Ramos (cell line): ENCODE measurements at regions not wholly inside any gene's neighbourhood (a gene's known extent, or its start where the extent isn't known, plus 50 kb on each side); places are given as distances from the start of the nearest gene placed in this dataset.
"Not testable (repeated sequence)": the region's sequence is repeated elsewhere in the genome, so short reads cannot be mapped to it uniquely, and the experiment has no call there.

ENCODE experiments used
- in situ Hi-C: fragments of 300-500 bp; cut with MboI; formaldehyde crosslinking; loops from one replicate; pipeline ENCODE4 v1.14.3; 2022; ENCODE audit warnings: low sequenced_read_pairs; ENCODE audit not compliant: unreplicated experiment

DNA sequence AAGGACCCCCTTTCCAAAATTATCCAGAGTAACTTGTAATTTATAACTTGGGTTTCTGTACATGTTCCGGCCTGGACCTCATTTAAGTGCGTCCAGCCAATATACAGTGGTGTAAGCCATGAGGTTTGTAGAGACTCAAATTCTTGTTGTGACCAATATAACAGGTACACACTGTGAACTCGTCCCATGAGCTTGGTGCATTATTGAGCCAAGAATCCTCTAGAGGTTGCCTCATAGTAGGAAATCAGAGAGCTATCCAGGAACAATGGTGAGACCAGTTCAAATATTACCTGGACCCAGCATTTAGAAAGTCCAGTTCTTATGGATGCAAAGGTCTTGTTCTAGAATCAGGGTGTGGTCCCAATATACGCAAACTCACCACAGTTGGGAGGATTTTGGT lies 138.2 kb downstream of the NPIPB5 start:
- in situ Hi-C loops: no loop called here

DNA sequence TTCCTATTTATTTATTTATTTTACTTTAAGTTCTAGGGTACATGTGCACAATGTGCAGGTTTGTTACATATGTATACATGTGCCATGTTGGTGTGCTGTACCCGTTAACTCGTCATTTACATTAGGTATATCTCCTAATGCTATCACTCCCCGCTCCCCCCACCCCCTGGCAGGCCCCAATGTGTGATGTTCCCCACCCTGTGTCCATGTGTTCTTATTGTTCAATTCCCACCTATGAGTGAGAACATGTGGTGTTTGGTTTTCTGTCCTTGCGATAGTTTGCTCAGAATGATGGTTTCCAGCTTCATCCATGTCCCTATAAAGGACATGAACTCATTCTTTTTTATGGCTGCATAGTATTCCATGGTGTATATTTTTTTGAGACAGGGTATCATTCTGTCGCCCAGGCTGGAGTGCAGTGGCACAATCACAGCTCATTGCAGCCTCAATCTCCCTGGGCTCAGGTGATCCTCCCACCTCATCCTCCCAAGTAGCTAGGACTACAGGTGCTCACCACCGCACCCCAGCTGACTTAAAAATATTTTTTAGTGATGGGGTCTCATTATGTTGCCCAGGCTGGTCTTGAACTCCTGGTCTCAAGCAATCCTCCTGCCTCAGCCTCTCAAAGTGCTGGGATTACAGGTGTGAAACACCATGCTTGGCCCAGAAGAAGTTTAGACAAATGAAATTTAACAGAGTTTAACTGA lies 140.6 kb downstream of the NPIPB5 start:
- in situ Hi-C loops: not testable (repeated sequence)

DNA sequence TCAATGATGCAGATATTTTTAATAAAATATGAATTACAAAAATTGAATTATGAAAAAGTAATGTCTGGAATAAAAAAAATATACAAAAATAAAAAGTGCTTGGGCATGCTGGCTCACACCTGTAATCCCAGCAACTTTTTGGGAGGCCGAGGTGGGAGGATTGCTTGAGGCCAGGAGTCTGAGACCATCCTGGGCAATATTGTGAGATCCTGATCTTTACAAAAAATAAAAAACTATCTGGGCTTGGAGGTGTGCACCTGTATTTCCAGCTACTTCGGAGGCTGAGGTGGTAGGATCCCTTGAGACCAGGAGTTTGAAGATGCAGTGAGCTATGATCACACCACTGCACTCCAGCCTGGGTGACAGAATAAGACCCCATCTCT lies 141.8 kb downstream of the NPIPB5 start:
- in situ Hi-C loops: no loop called here

DNA sequence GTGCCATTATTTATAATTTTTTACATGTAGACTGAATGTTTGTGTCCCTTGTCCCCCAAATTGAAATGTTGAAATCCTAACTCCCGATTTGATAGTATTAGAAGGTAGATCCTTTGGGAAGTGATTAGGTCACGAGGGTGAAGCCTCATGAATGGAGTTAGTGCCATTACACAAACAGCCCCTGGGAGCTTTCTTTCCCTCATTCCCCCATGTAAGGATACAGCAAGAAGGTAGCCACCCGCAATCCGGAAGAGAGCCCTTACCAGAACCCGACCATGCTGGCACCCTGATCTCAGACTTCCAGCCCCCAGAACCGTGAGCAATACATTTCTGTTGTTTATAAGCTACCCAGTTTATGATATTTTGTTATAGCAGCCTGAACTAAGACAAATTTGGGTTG lies 143.2 kb downstream of the NPIPB5 start:
- in situ Hi-C loops: no loop called here

DNA sequence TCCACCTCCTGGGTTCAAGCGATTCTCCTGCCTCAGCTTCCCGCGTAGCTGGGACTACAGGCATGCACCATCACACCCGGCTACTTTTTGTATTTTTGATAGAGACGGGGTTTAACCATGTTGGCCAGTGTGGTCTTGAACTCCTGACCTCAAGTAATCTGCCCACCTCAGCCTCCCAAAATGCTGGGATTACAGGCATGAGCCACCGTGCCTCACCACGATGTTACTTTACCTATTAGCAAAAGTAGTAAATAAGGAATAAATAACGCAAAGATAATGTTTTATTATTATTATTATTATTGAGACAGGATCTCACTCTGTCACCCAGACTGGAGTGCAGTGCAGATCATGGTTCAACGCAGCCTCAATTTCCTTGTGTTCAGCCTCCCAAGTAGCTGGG lies 145.9 kb downstream of the NPIPB5 start:
- in situ Hi-C loops: not testable (repeated sequence)

DNA sequence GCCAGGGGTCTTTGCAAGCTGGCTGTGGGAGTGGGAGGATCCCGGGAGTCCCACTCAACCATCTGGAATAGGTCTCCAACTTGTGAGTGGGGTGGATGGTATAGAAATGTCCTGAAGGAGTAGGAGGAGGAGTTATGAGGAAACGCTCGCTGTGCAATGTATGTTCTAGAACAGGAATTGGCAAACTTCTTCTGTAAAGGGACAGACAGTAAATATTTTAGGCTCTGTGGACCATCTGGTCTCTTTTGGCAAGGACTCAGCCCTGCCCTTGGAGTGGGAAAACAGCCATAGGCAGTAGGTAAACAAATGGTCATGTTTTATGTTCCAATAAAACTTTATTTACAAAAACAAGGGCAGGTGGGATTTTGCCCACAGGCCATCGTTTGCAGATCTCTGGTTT lies 149.2 kb downstream of the NPIPB5 start:
- in situ Hi-C loops: no loop called here

DNA sequence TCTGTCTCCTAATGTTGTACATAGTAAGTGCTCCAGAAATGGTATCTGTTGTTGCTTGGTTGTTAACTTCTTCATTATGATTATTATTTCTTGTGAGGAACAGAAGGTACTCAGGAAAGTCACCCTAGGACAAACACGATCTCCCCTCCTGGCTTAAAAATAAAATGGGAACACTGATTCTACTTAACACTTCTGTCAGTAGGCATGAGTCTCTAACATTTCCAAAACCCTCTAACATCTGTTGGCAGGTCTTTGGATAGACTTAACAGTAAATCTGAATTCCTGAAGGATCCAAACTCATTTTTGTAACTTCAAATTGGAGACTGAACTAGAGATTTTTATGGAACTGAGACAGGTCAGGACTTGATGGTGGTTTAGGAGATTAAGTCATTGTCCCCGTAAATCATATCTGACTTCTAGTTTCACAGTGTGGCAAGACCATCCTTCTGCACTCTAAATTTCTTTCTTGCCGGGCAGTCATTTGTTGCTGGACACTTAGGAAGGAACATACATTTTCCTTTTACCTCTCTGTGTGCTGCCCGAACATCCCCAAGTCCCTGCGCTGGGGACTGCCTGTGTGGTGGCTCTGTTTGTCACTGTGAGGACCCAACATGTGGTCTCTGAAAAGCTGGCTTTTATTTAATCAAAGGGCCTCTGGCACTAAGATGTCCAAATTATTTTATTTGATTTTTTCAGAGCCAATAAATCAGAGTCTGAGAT lies 149.9 kb downstream of the NPIPB5 start:
- in situ Hi-C loops: no loop called here

DNA sequence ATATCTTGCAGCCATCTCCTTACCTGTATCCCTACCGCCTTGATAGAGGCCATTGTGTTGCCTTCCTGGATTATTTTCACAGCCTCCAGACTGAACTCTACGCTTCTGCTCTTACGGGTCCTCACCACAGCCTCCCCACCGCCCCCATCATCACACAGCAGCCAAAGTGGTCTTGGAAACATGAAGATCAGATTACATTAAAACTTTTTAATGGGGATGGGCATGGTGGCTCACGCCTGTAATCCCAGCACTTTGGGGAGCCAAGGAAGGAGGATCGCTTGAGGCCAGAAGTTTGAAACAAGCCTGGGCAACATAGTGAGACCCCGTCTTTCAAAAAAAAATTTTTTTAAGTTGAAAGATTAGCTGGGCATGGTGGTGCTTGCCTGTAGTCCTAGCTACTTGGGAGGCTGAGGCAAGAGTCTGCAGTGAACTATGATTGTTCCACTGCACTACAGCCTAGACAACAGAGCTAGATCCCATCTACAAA lies 150.5 kb downstream of the NPIPB5 start:
- in situ Hi-C loops: no loop called here

DNA sequence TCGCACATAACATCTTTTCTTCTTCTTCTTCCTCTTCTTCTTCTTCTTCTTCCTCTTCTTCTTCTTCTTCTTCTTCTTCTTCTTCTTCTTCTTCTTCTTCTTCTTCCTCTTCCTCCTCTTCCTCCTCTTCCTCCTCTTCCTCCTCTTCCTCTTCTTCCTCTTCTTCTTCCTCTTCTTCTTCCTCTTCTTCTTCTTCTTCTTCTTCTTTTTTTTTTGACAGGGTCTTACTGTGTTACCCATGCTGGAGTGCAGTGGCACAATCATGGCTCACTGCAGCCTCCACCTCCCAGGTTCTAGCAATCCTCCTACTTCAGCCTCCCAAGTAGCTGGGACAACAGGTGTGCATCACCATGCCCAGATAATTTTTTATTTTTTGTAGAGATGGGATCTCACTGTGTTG lies 151.0 kb upstream of the HS3ST2 start:
- in situ Hi-C loops: not testable (repeated sequence)

DNA sequence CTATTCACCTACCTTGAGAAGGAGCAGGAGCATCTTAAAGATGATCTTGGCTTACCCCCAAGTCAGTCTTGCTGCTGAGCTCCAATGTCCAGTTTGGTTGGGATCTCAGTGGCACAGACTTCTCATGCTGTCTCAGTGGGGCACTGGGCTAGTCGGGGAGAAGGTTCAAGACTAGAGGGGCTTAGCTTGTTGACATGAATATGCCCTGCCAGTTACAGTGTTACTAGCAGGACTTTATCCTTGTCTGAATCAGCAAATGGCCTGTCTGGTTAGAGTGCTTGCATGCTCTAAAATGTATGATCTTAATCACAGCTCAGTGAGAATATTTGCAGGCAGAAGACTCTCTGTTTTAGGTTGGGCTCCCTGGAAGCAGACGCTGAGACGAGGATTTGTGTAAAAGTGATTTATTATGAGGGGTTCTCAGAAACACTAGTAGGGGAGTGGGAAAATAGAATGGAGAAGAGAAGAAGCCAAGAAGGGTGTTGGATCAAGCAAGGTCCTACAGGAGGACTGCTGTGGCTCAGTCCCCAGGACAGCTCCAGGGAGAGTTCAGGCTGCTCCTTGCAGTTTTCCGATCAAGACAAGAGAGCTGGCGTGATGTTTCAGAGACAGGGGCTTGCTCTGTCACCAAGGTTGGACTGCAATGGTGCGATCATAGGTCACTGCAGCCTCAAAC lies 150.4 kb upstream of the HS3ST2 start:
- in situ Hi-C loops: no loop called here

DNA sequence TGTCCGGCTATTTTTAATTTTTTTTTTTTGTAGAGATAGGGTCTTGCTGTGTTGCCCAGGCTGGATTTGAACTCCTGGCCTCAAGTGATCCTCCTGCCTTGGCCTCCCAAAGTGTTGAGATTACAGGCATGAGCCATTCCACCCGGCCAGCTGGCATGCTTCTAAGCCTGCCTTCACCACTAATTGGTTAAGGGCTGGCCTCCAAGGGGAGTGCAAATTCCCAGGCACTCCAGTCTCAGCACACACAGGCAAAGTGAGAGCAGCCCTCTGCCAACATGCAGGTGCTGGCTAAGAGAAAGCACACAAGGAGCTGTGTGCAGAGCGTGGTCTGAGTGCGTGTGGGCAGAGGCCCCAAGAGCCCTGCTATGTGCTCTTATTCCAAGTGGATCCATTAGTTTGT lies 149.8 kb upstream of the HS3ST2 start:
- in situ Hi-C loops: no loop called here

DNA sequence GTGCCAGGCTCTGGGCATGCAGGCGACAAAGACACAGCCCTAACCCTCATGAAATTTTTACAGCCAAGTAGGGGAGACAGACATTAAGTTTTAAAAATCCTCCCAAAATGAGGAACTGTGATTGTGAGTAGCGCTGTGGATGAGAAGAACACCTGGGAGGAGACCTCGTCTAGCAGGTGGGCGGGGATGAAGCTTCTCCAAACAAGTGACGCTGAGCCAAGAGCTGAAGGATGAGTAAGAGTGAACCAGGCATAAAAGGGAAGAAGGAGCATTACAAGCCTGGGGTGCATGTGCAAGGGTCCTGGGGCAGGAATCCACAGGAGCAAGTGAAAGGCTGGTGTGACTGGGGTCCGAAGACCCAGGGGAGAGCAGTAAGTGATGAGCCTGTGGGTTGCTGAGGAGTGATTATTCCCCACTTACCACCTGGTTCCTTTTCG lies 149.4 kb upstream of the HS3ST2 start:
- in situ Hi-C loops: no loop called here

DNA sequence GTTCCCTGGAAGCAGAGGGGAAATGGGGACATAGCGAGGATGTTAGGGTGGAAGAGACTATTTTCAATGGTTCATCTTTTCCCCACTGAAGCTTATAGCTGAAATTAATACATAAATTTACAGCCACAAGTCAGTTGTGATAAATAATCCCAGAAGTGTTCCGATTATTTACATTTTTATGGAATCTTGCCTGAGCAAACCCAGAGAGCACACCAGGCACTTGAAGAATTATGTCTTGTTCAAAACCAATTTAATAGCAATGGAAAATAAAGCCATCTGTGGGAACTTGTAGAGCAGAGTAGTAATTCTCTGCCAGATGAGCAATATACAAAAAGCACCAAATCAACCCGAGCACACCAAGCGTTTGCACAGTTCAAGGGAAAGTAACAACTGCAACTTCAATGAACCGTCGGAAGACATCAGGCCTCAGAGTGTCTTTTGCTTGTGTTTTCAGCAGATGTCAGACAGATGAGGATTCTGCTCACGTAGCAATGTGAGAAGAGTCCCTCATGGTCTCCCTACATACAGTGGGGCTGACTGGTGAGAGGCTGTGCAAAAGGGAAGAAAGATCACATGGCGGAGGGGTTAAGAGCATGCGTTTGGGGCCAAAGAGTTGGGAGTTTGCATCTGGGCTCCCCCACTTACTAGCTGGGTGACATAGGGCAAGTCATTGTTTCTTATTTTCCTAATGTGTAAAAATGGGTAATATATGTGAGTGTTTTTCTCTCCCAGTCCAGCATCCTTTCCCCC lies 148.7 kb upstream of the HS3ST2 start:
- in situ Hi-C loops: no loop called here

DNA sequence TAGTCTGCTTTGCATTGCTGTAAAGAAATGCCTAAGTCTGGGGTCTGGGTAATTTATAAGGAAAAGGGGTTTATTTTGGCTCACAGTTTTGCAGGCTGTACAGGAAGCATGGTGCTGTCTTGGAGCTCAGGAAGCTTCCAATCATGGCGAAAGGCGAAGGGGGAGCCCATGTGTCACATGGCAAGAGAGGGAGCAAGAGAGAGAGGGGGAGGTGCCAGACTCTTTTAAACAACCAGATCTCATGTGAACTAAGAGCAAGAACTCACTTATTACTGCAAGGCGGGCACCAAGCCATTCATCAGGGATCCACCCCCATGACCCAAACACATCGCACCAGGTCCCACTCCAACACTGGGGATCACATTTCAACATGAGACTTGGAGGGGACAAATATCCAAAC lies 148.2 kb upstream of the HS3ST2 start:
- in situ Hi-C loops: no loop called here

DNA sequence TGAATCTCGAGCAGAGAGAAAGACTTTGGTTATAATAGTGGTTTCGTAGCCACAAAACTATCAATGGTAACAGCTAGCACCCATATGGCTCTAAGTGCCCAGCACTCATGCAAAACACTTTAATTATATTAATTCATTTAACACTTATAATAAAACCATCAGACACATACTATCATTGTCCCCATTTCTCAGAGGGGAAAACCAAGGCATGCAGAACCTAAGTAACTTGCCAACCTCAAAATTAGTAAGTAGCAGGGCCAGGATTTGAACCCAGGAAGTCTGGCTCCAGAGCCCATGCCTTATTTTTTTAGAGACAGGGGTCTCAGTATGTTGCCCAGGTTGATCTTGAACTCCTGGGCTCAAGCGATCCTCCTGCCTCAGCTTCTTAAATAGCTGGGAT lies 145.6 kb upstream of the HS3ST2 start:
- in situ Hi-C loops: no loop called here

DNA sequence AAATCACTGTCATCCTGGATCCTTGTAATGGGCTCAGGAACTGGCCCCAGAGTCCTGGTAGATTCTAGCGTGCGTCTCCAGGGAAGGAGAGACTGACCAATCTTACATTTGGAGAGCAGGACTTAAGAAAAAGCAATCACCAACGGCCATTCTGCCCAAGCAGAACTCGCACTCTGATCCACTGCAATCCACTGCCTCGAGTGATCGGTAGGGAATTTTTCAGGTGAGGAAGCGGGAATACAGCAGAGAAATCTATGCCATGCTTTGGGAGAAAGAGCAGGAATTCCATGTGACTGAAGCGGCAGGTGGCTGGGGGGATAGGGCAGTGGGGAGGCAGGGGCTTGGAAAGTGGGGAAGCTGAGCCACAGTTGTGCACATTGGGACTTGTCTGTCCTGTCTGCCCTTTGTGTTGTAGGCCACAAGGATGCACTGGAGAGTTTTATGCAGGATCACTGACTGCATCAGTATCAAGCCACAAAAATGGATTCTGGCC lies 143.9 kb upstream of the HS3ST2 start:
- in situ Hi-C loops: no loop called here

DNA sequence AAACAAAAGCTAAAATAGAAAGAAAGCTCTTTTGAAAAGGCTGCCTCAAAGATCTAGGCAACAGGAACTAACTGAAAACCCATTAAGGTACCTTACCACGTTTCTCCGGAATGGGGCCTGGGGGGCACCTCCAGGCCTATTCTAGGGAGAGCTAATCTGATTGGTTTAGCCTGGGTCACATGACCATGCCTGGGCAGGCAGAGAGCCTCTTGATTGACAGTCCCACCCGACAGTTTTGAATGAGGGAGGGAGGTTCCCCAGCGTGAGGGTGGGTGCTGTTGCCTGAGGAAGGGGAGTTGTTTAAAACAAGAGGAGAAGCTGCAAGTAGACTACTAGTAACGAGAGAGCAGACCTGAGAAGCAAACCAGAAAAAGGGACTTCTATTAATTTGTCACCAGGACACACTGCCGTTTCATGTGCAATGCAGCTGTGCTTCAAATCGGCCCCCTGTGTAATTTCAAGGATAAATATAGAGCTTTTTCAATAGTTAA lies 143.4 kb upstream of the HS3ST2 start:
- in situ Hi-C loops: no loop called here

DNA sequence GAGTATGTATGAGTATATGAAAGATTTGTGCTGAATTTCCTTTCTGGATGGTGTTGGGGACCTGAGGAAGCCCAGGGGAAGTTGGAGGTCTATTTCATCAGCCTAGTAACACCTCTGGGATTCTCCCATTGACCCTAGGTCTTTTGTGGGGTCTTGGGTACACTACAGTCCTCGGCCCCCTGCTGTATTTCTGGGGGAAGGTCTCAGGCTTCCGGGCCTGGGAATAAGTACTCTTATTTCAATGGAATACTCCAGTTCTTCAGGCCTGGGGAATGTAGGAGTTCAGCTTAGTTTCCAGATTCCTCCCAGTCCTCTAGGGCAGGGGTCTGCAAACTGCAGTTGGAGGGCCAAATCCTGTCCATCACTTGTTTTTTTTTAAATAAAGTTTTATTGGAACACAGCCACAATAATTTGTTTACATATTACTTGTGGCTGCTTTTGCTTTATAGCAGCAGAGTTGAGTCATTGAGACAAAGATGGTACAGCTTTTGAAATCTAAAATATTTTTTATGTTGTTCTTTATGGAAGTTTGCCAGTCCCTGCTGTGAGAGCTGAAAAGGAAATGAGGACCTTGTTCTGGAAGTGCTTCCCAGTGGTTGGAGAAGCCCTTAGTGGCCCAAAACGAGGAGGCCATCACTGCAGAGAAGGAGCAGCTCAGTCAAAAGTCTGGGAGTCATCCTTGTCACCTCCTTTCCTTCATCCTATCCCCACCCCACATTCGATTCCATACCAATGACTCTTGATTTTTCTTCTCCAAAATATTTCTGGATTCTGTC lies 142.5 kb upstream of the HS3ST2 start:
- in situ Hi-C loops: no loop called here

DNA sequence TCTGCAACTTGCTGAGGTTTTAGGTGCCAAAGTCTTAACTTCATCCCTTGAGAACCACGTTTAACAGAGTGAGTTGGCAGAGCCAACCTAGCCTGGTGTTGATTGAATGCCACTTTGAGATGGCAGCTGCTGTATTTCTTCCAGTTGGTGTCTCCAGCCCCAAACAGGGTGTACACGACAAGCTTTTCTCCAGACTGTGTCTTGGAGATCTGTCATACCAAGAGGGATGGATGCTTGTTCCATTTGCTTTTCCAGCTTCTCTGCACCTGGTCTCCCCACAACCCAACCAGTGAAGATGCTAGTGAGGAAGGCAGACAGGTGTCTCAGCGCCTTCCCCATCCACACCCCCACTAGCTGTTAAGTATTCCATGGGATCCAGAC lies 141.1 kb upstream of the HS3ST2 start:
- in situ Hi-C loops: no loop called here

DNA sequence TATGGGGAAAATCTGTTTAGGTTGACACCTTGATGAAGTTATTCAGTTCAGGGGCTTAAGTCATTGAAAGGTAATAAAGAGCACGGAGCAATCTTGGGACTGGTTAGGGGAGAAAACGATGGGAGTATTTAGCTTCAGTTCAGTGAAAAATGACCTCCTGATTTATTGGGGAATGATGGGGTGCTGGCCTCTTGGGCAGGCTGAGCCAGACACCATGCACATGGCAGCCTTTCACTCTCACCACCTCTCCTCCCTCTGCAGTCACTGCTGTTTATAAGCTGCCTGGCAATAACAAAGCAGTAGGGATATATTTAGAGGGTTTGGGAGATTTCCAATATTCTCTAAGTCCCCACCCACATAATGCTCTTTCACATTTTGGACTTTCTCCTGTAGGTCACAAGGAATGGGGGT lies 140.5 kb upstream of the HS3ST2 start:
- in situ Hi-C loops: no loop called here
